GM18520 (cell line): ENCODE measurements at regions not wholly inside any gene's neighbourhood (a gene's known extent, or its start where the extent isn't known, plus 50 kb on each side); places are given as distances from the start of the nearest gene placed in this dataset.

Source experiments
- ATAC-seq: cut with Tn5 transposase; IDR thresholded peaks from one replicate; pipeline ENCODE4 v1.9.1; 2021; ENCODE audit not compliant: unreplicated experiment

- peak; percentile 65 for ATAC-seq
Observed at GRCh38 chr13:62357887-62358645, 942.4 kb upstream of the PCDH20 start.

DNA sequence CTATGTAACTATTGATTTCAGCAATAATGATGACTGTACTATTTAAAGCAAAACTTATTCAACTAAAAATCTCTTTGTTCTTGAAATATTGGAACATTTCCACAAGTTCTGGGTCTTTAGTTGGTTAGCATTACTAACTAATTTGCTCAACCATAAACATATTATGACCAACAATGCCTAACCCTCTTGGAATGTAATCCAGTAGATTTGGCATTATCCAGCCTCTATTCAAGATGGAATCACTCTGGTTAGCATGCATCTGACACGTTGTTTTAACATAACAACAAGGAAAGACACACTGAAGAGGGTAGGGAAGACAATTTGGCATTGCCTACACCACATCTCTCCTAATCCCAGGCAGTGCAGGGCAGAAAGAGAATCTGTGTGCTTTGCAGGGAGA is 941.3 kb upstream of the PCDH20 start:
- no peak for ATAC-seq

GRCh38 chr13:62337109-62337880 is 921.6 kb upstream of the PCDH20 start:
- ATAC-seq, result no peak

DNA sequence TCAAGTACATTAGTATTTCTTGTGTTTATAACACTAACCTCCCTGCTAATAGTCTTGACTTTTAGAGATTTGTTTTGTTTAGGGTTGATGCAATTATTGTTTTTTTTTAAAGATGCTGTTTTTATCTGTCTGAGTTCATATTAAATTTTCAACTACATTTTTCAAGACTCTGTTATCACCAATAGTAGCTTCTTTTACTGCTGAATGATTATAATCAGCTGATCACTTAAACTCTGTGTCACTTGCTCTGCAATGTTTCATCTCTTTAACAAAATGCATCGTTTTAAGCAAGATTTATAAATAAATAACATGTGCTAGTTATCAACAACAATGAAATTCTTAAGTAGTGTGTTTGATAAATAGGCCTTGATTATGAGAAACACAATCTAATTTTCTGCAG is 920.9 kb upstream of the PCDH20 start:
- ATAC-seq, result no peak

- no peak for ATAC-seq
Observed at GRCh38 chr13:62333466-62333865, 917.8 kb upstream of the PCDH20 start.

GRCh38 chr13:62331384-62331783 is 915.7 kb upstream of the PCDH20 start:
- ATAC-seq, result no peak

- no peak for ATAC-seq
Observed at GRCh38 chr13:62327367-62327766, 911.7 kb upstream of the PCDH20 start.

DNA sequence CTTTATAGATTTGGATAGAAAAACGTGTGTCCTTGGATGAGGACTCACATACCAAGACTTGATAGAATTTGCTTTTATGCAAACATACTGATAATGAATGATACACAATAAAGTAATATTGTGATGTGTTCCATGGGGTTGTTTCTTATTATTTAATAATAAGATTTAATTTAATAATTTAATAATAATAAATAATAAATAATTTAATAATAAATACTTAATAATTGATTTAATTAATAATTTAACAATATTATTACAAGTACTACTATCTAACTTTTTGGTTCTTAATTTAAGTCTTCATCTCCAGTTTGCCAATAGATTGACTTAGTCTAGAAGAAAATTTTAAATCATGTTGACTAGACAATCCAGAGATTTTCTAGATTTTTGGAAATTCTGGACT is 909.2 kb upstream of the PCDH20 start:
- no peak for ATAC-seq

DNA sequence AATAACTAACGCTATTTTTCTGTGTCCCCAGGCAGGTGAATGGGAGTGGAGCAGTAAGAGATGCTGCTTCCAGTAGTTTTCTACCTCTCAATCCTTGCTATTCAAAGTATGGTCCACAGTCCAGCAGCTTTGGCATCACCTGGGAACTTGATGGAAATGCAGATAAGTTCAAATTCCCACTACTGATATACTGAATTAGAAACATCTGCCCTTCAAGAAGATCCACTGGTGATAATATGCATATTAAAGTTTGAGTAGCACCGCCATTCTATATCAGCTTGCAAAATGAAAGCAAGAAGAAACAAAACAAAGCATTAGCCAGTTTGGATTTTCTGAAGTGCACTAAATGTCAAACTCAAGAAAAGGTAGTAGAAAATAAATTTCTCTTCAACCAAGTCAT is 906.2 kb upstream of the PCDH20 start:
- ATAC-seq, result no peak

GRCh38 chr13:62321139-62321538 is 905.5 kb upstream of the PCDH20 start:
- ATAC-seq, result no peak

- ATAC-seq, result peak; percentile 63
Observed at GRCh38 chr13:62320129-62321108, 904.8 kb upstream of the PCDH20 start.

DNA sequence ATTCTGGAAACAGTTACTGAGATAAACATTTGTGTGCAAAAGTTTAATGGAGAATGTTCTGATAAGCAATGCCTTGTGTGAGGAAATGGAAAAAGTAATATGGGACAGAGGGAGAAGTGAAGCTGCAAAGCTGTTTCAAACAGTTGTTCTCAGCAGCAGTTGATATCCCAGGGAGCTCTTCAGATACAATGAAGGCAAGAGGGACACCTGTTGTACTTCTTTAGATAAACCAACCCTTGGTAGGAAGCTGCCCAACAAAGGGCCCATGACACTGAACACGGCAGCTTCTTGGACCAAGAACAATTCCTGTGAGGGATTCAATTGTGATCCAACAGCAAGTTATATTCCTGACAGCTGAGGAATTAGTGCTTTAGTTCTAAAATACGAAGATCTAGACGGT is 894.3 kb upstream of the PCDH20 start:
- no peak for ATAC-seq

DNA sequence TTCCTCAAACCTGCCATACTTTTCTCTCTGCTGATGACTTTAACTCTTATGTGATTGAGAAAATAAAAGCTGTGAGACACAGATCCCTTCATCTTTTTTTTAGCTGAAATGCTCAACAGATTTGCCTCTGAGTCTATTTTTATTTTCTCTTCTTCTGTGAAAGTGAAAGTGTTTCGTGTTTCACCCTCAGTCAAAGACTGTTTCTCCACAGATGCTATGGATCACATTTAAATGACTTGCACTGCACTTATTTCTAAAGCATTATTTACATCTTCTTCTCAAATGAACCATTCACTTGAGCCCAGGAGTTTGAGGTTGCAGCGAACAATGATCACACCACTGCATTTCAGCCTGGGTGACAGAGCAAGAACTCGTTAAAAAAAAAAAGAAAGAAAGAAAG is 890.1 kb upstream of the PCDH20 start:
- ATAC-seq, result peak; percentile 93

DNA sequence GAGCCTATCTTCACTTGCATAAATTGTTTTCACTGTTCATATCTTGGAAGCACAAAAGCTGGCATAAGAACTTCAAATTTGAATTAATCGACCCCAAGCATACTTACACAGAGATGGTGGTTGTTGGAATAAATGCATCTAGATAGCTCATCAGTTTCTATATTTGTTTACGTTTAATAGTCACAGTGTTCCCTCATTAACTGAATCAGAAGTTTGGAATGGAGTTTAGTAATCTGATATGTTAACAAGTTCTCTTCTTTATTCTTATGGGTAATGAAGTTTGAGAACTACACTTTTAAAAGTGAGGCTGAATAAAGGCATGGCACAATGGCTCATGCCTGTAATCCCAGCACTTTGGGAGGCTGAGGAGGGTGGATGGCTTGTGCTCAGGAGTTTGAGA is 886.7 kb upstream of the PCDH20 start:
- ATAC-seq, result no peak

- ATAC-seq, result no peak
Observed at GRCh38 chr13:62299988-62300387, 884.3 kb upstream of the PCDH20 start.

- no peak for ATAC-seq
Observed at GRCh38 chr13:62296812-62297211, 881.2 kb upstream of the PCDH20 start.

DNA sequence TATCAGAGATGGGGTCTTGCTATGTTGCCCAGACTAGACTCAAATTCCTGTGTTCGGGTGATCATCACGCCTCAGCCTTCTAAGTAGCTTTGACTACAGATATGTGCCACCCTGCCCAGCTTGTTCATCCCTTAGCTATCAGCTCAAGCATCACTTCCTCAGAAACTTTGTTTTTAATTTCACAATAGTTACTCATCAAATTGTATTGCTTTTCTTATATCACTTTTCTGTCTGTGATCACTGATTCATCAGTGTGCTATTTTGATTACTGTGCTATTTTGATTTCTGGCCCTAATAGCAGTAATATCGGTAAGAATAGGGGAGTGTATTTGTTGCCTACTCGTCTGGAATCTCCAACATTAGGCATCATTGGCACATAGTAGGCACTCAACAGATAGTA is 878.6 kb upstream of the PCDH20 start:
- no peak for ATAC-seq

DNA sequence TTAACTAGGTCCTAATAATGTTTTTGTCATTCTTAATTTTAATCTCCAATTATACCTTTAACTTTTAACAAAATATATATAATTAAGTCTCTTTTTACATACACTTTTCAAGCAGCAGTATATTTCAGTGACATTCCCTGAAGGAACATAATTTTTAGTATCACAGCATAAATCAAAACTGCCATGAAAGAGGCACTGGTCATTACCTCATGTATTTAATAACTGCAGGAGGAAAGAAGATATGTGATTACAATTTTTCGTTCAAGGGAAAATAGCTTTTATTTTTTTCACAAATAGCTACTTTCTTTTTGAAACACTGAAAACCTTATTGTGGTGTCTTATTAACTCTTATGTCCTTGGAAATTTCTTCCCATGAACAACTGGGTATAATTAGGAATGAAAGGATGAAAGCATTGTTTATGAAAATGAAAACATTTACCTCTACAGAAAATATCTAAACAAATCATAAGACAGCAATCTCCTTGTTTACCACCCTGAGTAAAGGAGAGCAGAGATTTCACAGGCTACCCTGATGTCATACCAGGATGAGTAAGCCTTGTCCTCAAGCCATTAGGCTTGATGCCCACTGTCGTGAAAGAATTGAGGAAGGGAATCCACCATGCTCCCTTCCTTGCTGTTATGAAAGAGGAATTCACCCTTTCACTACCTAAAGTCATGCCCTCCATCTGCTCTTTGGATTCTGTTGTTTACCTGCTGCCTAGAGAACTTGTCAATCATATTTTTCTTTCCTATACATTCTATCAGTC is 877.2 kb upstream of the PCDH20 start:
- peak; percentile 58 for ATAC-seq

DNA sequence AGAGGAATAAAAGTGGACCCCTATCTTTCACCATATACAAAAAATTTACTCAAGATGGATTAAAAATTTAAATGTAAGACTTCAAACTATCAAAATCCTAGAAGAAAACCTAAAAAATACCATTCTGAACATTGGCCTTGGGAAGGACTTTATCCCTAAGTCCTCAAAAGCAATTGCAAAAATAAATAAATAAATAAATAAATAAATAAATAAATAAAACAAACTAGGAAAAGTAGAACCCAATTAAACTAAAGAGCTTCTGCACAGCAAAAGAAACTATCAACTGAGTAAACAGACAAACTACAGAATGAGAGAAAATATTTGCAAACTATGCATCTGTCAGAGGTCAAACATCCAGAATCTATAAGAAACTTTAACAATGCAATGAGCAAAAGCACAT is 874.9 kb upstream of the PCDH20 start:
- ATAC-seq, result no peak

DNA sequence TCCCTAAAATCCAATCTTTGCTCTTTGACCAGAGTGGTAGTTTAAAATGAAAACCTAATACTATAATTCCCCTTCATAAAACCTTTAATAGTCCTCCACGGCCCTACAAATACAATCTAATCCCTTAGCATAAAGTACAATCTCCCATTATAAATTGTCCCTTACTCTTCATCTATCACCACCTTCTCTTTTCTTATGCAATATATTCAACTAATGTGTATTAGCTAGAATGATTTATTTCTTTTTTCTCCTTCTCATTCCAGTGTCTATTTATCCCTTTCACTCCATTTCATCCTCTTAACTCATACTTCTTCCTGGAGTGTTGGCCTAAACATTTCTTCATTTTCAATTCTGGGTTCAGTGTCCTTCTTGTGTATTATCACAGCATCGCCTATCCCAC is 872.1 kb upstream of the PCDH20 start:
- no peak for ATAC-seq

DNA sequence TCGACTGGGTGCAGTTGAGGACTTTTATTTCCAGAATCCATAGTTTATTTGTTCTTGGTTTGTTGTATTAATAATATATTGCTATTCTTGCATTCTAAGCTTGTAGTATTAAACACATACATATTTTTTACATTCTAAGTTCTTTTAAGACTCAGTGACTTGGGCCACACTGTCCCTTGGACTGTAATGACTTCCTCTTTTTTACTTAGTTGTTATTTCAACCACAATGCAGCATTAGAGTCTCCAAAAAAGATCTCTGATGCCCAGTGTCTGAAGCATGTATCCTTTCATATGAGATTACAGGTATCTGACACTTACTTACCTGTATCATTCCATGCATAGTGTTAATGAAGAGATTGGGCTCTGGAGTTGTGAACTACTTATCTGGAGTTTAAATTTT is 864.9 kb upstream of the PCDH20 start:
- peak; percentile 82 for ATAC-seq
